Karpas-422 (cell line): ENCODE measurements at regions not wholly inside any gene's neighbourhood (a gene's known extent, or its start where the extent isn't known, plus 50 kb on each side); places are given as distances from the start of the nearest gene placed in this dataset.

Experiments
- DNase-seq: peaks from one replicate; pipeline ENCODE4 v3.0.0-alpha.2; 2015
- H2AFZ ChIP-seq: fragments of 200-600 bp; sonication (generic); 2 replicates; pipeline ENCODE4 v1.6.1; 2014; ENCODE audit warnings: antibody characterized with exemption, low read length, mixed read lengths
- H3K27ac ChIP-seq: fragments of 200-600 bp; sonication (generic); 2 replicates; pipeline ENCODE4 v1.5.1; 2014; ENCODE audit warnings: mild to moderate bottlenecking, low read length, moderate library complexity
- H3K27me3 ChIP-seq: fragments of 200-600 bp; sonication (generic); 2 replicates; pipeline ENCODE4 v1.6.1; 2014; ENCODE audit warnings: low read length, mixed read lengths
- H3K36me3 ChIP-seq: fragments of 200-600 bp; sonication (generic); 2 replicates; pipeline ENCODE4 v1.6.1; 2014; ENCODE audit warnings: low read length, mixed read lengths; ENCODE audit not compliant: insufficient read depth
- H3K4me1 ChIP-seq: fragments of 200-600 bp; sonication (generic); 2 replicates; pipeline ENCODE4 v1.6.1; 2014; ENCODE audit warnings: mild to moderate bottlenecking, low read length, mixed read lengths
- H3K4me2 ChIP-seq: fragments of 200-600 bp; sonication (generic); 2 replicates; pipeline ENCODE4 v1.6.1; 2014; ENCODE audit warnings: low read length, low read depth, mild to moderate bottlenecking; ENCODE audit not compliant: poor library complexity, severe bottlenecking
- H3K4me3 ChIP-seq: fragments of 200-600 bp; sonication (generic); 2 replicates; pipeline ENCODE4 v1.5.1; 2014; ENCODE audit warnings: mild to moderate bottlenecking, antibody characterized with exemption, low read length, mixed read lengths
- H3K79me2 ChIP-seq: fragments of 200-600 bp; sonication (generic); 2 replicates; pipeline ENCODE4 v1.6.1; 2014; ENCODE audit warnings: mild to moderate bottlenecking, low read length, mixed read lengths
- H3K9ac ChIP-seq: fragments of 200-600 bp; sonication (generic); 2 replicates; pipeline ENCODE4 v1.6.0; 2014; ENCODE audit warnings: low read length
- H3K9me2 ChIP-seq: fragments of 200-600 bp; sonication (generic), shearing (Covaris generic); replicated peaks from 2 replicates; pipeline ENCODE4 v1.6.0; 2014; ENCODE audit warnings: mild to moderate bottlenecking, low read length, moderate library complexity; ENCODE audit not compliant: insufficient read depth
- H3K9me3 ChIP-seq: fragments of 300-700, 200-600 bp; sonication (generic); 2 replicates; pipeline ENCODE4 v1.6.1; 2014; ENCODE audit warnings: low read length, mixed read lengths
- H4K20me1 ChIP-seq: fragments of 200-600 bp; sonication (generic); 2 replicates; pipeline ENCODE4 v1.6.1; 2014; ENCODE audit warnings: mild to moderate bottlenecking, antibody characterized with exemption, low read length, low read depth; ENCODE audit not compliant: insufficient read depth

DNA sequence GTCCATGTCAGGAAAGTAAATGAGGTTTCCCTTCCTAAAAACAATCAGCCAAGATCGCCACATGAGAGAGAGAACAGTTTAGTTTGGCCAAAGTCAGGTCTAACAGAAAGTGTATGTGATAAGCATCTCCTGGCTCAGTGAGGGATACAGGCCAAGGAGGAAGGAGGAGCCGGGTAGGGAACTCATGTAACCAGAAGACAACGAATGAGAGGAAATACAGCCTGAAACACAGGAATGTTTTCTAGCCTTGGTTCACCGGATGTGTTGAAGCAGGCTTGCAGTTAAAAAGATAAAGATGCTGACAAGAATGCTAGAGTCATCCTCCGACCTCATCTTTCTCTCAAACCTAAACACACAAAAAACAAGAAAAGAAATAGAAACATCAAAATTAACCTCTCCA lies 283.9 kb upstream of the SIX2 start:
- no peaks in the 10 kb centered on the region for H3K9me2 ChIP-seq
- no peak overlapping the region; the same call in 1 of the 2 replicates for H2AFZ ChIP-seq
- DNase-seq, result no peak
- no peak overlapping the region for H3K9ac ChIP-seq
- H3K9me3 ChIP-seq, result no peaks in the 10 kb centered on the region
- H3K79me2 ChIP-seq, result no peaks in the 10 kb centered on the region
- no peak overlapping the region for H3K4me2 ChIP-seq
- H3K27ac ChIP-seq, result no peak overlapping the region
- H3K4me3 ChIP-seq, result no peak overlapping the region
- peaks cover 13% of the 10 kb centered on the region for H3K4me1 ChIP-seq
- no peaks in the 10 kb centered on the region for H3K27me3 ChIP-seq
- H4K20me1 ChIP-seq, result no peaks in the 10 kb centered on the region
- no peaks in the 10 kb centered on the region for H3K36me3 ChIP-seq

DNA sequence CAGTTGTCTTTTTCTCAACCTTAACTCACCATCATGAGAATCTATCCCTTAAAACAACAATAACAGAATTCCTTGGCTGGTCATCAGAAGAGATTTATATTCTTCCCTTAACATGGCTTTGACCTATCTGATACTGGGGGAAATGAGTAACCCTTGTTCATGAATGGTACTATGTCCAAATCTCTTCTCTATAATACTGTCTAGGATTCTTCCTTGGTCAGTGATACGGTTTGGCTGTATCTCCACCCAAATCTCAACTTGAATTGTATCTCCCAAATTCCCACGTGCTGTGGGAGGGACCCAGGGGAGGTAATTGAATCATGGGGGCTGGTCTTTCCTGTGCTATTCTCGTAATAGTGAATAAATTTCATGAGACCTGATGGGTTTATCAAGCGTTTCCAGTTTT lies 282.0 kb upstream of the SIX2 start:
- no peaks in the 10 kb centered on the region for H3K9me3 ChIP-seq
- no peak overlapping the region for H3K4me3 ChIP-seq
- H3K27me3 ChIP-seq, result no peaks in the 10 kb centered on the region
- H3K36me3 ChIP-seq, result no peaks in the 10 kb centered on the region
- no peaks in the 10 kb centered on the region for H3K79me2 ChIP-seq
- no peak overlapping the region for H3K4me2 ChIP-seq
- peaks cover 13% of the 10 kb centered on the region for H3K4me1 ChIP-seq
- no peak overlapping the region for H3K9ac ChIP-seq
- no peak overlapping the region for H2AFZ ChIP-seq
- no peaks in the 10 kb centered on the region for H3K9me2 ChIP-seq
- no peak for DNase-seq
- no peaks in the 10 kb centered on the region for H4K20me1 ChIP-seq
- H3K27ac ChIP-seq, result no peak overlapping the region

DNA sequence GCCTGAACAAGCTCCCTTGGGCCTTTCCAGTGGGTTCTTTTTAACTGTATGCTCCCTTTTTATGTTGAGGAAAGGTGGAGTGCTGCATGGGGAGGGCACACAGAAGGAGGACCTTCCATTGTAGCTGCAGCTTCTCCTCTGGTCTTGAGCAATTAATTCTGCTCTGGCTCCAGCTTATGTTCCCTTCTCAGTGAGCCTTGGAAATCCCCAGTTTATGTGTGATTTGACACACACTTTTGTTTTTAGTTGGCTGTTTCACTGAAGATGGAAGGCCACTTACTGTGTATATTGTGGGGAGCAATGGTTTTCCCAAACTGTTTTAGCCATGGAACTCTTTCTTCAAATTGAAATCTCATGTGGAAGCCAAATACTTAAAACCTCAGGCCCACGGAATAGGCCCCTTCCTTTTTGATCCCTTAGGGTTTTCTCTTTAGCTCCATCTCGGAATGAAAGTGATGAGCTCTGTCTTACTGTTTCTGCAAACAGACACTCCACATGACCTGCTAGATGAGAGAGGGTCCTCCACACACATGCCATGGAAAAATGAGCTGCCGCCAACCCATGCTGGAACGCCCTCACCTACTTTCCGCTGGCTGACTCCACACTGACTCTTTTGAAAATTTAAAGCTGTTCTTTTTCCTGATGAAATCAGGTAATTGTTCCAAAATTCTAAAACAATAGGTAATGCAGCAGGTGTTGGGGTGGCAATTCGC lies 280.9 kb upstream of the SIX2 start:
- Histone ChIP-seq H3K36me3 (no peaks in the 10 kb centered on the region), H3K9ac (no peak overlapping the region), H3K79me2 (no peaks in the 10 kb centered on the region), H4K20me1 (no peaks in the 10 kb centered on the region), H3K27ac (no peak overlapping the region), H3K4me1 (peaks cover 23% of the 10 kb centered on the region), H3K9me2 (no peaks in the 10 kb centered on the region), H3K27me3 (no peaks in the 10 kb centered on the region), H3K4me2 (no peak overlapping the region), H3K4me3 (no peak overlapping the region), H2AFZ (no peak overlapping the region), H3K9me3 (no peaks in the 10 kb centered on the region)
- no peak for DNase-seq

DNA sequence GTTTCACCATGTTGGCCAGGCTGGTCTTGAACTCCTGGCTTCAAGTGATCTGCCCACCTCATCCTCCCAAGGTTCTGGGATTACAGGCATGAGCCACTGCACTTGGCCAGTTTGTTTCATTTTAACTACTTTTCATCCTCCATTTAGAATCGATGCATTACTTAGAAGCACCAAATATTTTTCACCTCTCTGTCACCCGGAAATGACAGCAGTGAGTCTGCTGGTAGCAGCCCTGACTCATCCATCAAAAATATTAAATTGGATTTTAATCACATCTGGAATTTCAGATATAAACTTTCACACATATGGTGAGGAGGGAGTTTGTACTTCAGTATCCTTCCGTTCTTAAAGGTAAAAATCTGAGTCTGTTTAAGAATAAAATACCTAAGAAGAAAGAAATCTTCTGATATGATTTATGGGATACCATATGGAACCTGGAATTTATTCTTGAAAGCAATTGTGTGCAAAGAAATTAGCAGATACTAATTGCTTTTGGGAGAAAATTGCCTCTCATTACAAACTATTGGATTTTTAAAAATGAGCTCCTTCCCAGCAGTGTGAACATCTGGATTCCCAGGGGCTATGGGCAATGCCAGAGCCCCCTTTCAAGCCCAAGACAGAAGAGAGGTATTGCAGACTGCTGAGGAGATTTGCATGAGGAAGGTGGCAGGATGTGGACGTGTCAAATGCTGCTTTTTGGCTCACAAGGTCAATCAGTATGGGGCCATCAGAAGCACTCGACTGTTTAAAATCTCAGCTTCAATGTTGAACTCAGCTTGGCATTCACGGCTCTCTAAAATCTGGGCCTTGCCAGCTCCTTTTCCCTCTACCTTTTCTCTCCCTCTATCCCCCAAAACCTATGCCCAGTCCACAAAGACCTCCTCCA lies 279.5 kb upstream of the SIX2 start:
- no peaks in the 10 kb centered on the region for H3K9me3 ChIP-seq
- no peak overlapping the region for H3K27ac ChIP-seq
- DNase-seq, result peak; percentile 59
- H3K9me2 ChIP-seq, result no peaks in the 10 kb centered on the region
- no peak overlapping the region for H3K9ac ChIP-seq
- peaks cover 37% of the 10 kb centered on the region for H3K4me1 ChIP-seq
- 0 out of 2 replicates have a peak, but pooled peaks cover 3% of the 10 kb centered on the region for H3K27me3 ChIP-seq
- H2AFZ ChIP-seq, result no peak overlapping the region
- no peaks in the 10 kb centered on the region for H4K20me1 ChIP-seq
- no peaks in the 10 kb centered on the region for H3K36me3 ChIP-seq
- no peaks in the 10 kb centered on the region for H3K79me2 ChIP-seq
- H3K4me3 ChIP-seq, result no peak overlapping the region
- peak overlapping the region; percentile 18 for H3K4me2 ChIP-seq

DNA sequence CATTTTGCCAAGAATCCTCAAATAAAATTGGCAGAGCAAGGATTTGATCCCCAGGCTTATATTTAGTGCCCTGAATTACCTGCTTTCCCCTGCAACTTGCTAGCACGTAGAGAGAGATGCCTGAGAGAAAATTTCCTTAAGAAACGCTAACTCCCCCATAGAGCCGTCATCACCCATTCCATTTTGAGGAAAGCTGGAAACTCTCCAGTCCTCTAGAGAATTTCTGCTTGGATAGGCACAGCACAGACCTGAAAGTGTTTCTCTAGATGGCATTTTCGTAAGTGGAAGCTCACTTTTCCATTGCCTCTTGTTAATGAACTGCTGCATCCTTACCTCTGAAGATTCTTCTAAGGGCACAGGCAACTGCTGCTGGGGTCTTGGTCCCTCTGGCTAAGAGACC lies 277.8 kb upstream of the SIX2 start:
- Histone ChIP-seq H3K4me1 (peaks cover 44% of the 10 kb centered on the region), H3K9me2 (no peaks in the 10 kb centered on the region), H3K4me3 (no peak overlapping the region), H3K27ac (no peak overlapping the region), H3K4me2 (no peak overlapping the region), H2AFZ (no peak overlapping the region), H3K79me2 (no peaks in the 10 kb centered on the region), H3K27me3 (0 out of 2 replicates have a peak, but pooled peaks cover 3% of the 10 kb centered on the region), H3K9me3 (no peaks in the 10 kb centered on the region), H4K20me1 (no peaks in the 10 kb centered on the region), H3K9ac (no peak overlapping the region), H3K36me3 (no peaks in the 10 kb centered on the region)
- DNase-seq, result no peak

DNA sequence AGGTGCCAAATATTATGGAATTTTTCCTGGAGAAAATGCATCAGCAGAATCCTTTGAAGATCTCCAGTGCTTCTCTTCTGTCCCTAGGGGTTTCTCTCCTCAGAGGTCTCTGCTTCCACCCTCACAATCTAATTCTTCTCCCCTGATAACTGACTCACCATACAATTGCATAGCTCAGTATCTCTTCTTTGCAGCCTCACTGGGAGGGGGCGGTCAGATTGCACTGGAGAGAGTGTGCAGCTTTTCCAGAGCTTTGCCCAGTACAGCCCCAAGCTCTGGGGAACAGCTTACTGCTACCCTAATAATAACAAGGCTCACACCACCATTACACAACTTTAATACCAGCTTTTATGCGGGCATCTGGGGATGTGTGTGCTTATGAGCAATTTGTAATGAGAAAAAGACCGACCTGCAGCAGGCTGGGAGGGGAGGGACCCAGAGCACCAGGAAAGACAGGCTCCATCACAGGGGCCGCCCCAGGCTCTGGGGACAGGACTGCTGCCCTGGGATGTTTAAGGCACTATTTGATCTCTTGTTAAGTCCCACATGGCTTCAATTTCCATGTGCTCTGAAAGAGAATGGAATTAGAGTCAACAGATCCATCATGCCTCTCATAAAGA lies 276.6 kb upstream of the SIX2 start:
- H3K4me3 ChIP-seq, result no peak overlapping the region
- no peaks in the 10 kb centered on the region for H3K79me2 ChIP-seq
- no peak overlapping the region for H3K27ac ChIP-seq
- H3K9me2 ChIP-seq, result no peaks in the 10 kb centered on the region
- H3K27me3 ChIP-seq, result 0 out of 2 replicates have a peak, but pooled peaks cover 3% of the 10 kb centered on the region
- H2AFZ ChIP-seq, result no peak overlapping the region
- no peak for DNase-seq
- H4K20me1 ChIP-seq, result no peaks in the 10 kb centered on the region
- H3K4me1 ChIP-seq, result peaks cover 45% of the 10 kb centered on the region
- no peaks in the 10 kb centered on the region for H3K9me3 ChIP-seq
- H3K36me3 ChIP-seq, result no peaks in the 10 kb centered on the region
- H3K9ac ChIP-seq, result no peak overlapping the region
- peak overlapping the region; percentile 11 for H3K4me2 ChIP-seq

DNA sequence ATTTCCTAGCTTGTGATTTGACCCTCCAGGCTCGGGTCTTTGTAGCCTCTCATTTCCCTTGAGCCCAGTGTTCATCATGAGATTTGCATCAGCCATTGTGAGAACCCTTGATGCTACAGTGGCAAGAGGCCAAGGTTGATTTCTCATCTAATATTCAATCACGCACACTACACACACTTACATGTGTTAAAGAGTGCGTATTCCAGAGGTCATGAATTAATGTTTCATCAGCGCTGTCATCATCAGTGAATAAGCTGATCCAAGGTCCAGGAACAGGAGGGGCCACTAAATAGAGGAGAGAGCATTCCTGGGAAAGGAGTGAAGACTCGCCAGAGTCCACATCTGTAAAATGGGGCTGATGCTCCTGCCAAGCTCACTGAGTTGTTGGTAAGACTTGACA lies 276.1 kb upstream of the SIX2 start:
- peaks cover 45% of the 10 kb centered on the region for H3K4me1 ChIP-seq
- peak overlapping the region; percentile 11 for H3K4me2 ChIP-seq
- DNase-seq, result no peak
- no peaks in the 10 kb centered on the region for H3K79me2 ChIP-seq
- no peak overlapping the region for H3K9ac ChIP-seq
- no peaks in the 10 kb centered on the region for H3K9me3 ChIP-seq
- 0 out of 2 replicates have a peak, but pooled peaks cover 3% of the 10 kb centered on the region for H3K27me3 ChIP-seq
- no peak overlapping the region for H3K4me3 ChIP-seq
- H3K27ac ChIP-seq, result no peak overlapping the region
- no peaks in the 10 kb centered on the region for H3K9me2 ChIP-seq
- H4K20me1 ChIP-seq, result no peaks in the 10 kb centered on the region
- H2AFZ ChIP-seq, result no peak overlapping the region
- H3K36me3 ChIP-seq, result no peaks in the 10 kb centered on the region

DNA sequence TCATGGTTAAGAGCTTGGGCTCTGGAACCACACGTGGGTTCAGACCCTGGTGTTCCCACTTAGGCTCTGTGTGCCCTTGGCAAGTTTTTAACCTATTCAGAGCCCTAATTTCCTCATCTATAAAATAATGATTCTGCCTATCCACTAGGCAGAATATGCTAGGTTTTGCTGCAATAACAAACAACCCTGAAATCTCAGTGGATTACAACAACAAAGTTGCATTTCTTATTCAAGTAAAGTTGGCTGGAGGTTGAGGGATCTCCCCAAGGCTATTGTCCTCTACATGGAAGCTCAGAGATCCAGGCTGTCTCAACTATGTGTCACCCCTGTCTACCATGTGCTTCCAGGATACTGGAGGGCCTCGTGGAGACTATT lies 275.4 kb upstream of the SIX2 start:
- Histone ChIP-seq H3K9me3 (no peaks in the 10 kb centered on the region), H3K4me3 (no peak overlapping the region), H3K4me2 (no peak overlapping the region), H3K27ac (no peak overlapping the region), H3K9ac (no peak overlapping the region), H3K36me3 (no peaks in the 10 kb centered on the region), H3K4me1 (peaks cover 44% of the 10 kb centered on the region), H3K27me3 (0 out of 2 replicates have a peak, but pooled peaks cover 3% of the 10 kb centered on the region), H3K79me2 (no peaks in the 10 kb centered on the region), H4K20me1 (no peaks in the 10 kb centered on the region), H3K9me2 (no peaks in the 10 kb centered on the region), H2AFZ (no peak overlapping the region)
- DNase-seq, result no peak
